ENCODE measurements at regions not wholly inside any gene's neighbourhood (a gene's known extent, or its start where the extent isn't known, plus 50 kb on each side); places are given as distances from the start of the nearest gene placed in this dataset.

DNA sequence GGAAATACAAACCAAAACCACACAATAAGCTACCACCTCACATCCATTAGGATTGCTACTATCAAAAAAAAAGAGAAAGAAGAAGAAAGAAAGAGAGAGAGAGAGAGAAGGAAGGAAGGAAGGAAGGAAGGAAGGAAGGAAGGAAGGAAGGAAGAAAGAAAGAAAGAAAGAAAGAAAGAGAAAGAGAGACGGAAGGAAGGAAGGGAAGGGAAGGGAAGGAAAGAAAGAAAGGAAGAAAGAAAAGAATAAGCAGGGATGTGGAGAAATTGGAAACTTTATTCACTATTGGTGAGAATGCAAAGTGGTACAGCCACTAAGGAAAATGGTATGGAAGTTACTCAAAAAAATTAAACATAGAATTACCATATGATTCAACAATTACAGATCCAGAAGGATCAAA, 159.9 kb downstream of the ID4 start:
- no peak for TF ChIP-seq GATA3 (IDR thresholded peaks at IDR 0.05; ENCODE audit: low read depth, low read length)
- no peak for TF ChIP-seq GATA2 (IDR thresholded peaks at IDR 0.05; ENCODE audit: low read depth, low read length)
